ENCODE measurements at regions not wholly inside any gene's neighbourhood (a gene's known extent, or its start where the extent isn't known, plus 50 kb on each side); places are given as distances from the start of the nearest gene placed in this dataset.

GRCh38 chr3:65230261-65231139 lies 542.7 kb upstream of the ADAMTS9 start:
- no peak for DNase-seq

DNA sequence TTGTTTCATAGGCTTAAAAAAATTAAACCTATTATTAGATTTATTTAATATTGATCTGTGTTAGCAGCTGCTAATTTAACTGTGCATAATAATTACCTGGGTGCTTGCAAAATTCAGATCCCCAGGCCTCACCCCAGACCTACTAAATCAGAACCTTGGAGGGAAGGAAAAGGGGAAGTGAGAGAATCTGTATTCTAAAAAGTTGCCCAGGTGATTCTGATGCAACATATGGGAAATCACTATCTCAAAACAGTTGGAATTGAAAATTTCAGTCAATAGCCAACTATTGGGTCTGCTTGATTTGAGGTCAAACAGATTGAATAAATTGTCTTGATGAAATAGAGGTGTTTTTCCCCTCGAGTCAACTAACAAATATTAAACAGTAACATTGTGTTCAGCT lies 538.5 kb upstream of the ADAMTS9 start:
- DNase-seq, result no peak

DNA sequence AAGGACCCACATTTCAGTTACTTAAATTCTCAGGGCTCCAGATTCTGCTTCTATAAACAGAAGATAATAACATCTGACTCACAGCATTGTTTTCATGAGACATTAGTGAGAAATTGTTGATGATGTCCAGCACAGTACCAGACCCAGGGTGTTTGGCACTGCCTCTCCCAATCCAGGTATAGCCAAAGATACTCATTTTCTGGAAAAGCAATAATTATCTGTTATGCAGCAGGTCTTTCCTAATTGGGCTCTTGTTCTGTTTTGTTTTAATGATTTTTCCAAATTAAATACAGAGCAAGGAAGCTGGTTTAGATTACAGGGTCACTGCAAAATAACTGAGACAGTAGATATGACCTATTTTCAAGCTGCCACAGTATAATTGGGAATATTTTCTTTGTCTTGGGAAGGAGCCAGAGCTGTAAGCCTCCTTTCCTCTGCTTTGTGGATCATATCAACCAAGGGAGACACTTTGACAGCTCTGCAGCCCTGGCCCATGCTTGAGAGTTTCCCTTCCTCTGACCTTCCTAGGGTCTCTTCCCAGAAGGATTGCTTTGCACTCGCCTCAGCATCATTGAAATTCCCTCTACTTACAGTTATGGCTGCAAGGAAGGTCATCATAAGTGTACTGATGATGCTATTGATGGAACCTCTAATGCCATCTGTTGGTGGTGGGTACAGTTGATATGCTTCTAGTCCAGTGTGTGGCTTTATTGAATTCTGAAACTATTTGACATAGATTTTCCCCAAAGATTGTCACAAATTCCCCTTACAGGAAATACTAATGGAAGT lies 522.4 kb upstream of the ADAMTS9 start:
- DNase-seq, result no peak

GRCh38 chr3:65202395-65202794 lies 514.6 kb upstream of the ADAMTS9 start:
- no peak for DNase-seq

GRCh38 chr3:65201926-65202325 lies 514.1 kb upstream of the ADAMTS9 start:
- DNase-seq, result no peak

DNA sequence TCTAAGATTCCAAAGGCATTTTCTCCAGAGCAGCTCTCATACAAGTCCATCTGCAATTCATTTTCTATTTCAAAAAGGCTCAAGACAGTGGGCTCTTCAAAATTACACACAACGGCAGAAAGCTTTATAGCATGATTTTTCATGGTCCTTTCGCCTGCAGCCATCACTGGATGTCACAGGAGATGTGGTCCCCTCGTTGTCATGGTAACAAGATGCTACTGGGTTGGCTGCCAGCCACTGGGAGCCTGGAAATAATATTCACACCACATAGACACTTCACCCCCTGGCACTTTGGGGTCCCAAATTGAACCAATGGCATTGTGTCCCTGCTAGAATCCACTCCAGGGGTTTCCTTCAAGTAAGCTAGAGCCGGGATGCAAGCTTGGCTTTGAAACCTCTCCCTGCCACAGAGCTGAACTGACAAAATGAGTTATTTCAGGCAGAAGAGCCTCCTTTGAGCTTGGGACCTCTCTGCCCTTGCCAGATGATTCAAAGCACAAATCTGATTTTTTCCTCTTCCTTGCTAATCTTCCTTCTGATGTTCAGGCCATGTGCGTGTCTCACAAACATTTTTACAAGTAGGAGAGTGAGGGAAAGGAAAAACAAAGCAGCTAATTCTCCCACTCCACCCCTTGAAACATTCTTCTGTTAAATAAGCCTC lies 512.6 kb upstream of the ADAMTS9 start:
- DNase-seq, result no peak

- no peak for DNase-seq
Observed at GRCh38 chr3:65196663-65197062, 508.9 kb upstream of the ADAMTS9 start.

GRCh38 chr3:65195211-65196006 lies 507.6 kb upstream of the ADAMTS9 start:
- no peak for DNase-seq

GRCh38 chr3:65194744-65195143 lies 506.9 kb upstream of the ADAMTS9 start:
- DNase-seq, result no peak

DNA sequence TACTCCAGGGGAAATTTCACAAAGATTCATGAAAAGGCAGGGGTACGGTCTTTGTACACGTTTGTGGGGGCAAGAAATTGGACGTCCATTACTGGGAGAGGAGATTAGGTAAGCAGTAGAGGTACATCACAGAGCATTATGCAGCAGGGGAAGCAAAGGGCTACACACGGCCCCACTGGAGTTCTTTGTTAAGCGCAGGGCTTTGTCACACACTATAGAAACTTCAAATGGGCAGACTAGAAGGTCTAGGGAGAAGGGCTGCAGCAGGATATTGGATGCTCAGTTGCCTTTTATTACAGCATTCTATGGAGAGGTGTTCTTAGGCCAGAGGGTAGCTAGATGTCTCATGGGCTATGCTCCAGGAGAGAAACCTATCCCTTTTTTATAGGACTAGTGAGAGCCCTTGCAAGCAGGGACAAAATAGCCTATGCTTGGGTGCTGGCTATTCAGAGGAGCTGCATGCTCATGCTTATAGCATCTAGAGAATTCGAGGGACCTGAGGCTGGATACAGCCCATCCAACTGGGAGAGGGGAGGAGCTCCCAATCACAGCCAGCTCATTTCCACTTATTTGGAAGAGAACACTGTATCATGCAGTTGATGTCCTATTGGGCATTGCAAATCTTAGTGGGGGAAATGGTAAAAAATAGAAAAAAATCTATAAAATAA lies 506.4 kb upstream of the ADAMTS9 start:
- DNase-seq, result no peak

DNA sequence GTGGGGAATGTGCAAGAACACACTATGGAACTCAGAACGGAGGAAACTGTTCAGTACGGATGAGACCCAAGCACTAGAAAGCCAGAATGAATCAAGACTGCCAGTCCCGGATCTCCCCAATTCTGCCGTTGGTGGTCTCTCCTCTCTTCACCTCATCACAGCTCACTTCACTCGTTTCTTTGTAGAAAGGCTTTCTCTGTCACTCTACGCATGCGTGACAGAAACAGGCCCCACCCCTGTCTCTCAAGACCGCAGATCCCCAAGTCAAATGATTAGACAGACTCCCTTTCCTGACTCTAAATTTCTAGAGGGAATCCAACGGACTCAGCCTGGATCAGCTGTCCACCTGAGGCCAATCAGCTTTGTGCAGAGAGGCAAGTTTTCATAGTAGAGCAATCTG lies 505.7 kb upstream of the ADAMTS9 start:
- DNase-seq, result no peak

GRCh38 chr3:65190111-65190510 lies 502.3 kb upstream of the ADAMTS9 start:
- no peak for DNase-seq

GRCh38 chr3:65186268-65186667 lies 498.5 kb upstream of the ADAMTS9 start:
- DNase-seq, result no peak

DNA sequence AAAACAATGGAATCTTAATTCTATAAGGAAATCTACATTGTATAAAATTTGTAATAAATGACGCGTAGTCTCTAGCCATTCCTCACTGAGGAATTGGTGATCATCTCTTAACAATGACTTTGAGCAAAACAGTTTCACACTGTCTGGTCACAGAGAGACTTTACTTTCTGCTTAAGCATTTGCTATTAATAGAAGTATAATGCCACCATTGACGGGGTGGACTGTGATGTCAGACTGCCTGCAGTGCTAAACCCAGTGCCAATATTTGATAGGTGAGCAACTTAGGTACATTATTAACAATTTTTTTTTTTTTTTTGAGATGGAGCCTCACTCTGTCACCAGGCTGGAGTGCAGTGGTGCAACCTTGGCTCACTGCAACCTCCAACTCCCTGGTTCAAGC lies 494.9 kb upstream of the ADAMTS9 start:
- no peak for DNase-seq

- no peak for DNase-seq
Observed at GRCh38 chr3:65182085-65182484, 494.3 kb upstream of the ADAMTS9 start.

- no peak for DNase-seq
Observed at GRCh38 chr3:65181391-65181871, 493.6 kb upstream of the ADAMTS9 start.

GRCh38 chr3:65178703-65179102 lies 490.9 kb upstream of the ADAMTS9 start:
- DNase-seq, result no peak

DNA sequence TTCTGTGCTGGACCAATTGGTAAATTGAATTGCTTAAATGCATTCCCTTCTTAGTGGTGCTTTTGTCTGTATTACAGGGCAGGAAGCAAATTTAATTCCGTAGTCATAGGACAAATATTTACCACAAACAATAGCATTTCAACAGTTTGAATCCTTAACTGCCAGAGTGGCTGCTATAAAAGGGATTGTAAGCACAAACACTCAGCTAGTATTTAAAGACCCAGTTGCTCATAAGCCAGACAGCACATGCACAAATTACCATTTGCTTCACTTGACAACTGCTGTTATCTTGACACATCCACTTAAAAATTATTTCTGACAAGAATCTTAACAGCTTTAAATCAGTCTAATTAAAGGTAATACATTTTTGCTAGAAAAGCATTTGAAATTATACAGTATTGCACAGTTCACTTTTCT lies 490.2 kb upstream of the ADAMTS9 start:
- DNase-seq, result no peak

DNA sequence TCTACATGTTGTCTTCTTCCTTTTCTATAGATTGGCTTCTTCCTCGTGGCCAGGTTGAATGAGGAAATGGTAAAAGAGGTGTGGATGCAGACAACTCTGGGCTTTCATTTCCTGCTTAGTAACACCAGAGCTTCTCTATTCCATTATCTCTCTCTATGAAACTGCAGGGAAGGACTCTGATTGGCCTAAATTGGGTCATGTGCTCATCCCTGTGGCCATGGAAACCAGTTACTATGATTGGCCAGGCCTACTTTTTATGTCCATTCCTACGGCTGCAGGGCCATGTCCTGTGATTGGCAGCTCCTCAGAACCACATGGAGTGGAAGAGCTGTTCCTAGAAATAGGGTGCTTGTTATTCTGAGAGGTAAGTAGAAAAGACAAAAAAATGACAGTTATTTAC lies 486.9 kb upstream of the ADAMTS9 start:
- no peak for DNase-seq

DNA sequence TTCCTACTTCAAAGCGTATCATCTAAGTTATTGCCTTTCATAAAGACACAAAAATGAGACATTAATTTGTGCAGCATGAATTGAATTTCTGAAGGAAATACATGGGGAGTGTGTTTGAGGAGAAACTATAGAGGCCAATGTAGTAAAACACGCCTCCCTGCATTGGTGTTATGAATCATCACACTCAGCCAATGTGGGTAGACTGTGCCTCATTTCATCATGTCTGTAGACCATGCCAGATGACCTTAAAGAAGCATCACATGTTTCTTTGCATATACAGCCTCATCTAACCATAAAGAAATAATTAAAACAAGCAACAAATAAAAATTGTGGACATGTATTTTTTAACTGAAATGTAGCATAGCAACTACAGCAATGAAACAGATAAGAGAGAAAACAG lies 486.0 kb upstream of the ADAMTS9 start:
- no peak for DNase-seq

DNA sequence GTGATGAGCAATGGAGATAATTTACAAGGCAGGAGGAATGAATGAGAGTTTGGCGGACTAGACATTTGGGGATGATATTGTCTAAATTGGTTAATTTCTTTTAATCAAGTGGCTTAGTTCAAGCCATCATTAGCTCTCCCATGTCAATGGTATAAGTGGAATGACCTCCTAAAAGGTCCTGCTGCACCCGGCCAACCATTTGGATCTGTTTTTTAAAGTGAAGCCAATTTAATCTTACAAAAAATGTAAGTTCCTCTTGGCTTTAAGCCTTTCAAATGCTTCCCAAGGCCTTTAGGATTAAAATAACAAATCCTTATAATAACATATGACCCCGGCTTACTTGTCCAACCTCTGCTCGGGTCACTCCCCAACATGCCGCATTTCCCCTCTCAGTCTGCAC lies 484.4 kb upstream of the ADAMTS9 start:
- no peak for DNase-seq

All from suppressor macrophage treated with lipopolysaccharide for 1 hour (primary cell).